ENCODE measurements at regions not wholly inside any gene's neighbourhood (a gene's known extent, or its start where the extent isn't known, plus 50 kb on each side); places are given as distances from the start of the nearest gene placed in this dataset.

GRCh38 chr2:65724336-65724735 is 291.9 kb upstream of the SPRED2 start:
- DNase-seq (ENCODE audit: low read depth, low spot score), result no peak
- H3K9me3 Mint-ChIP-seq, result peaks cover 6% of the 10 kb centered on the region
- H3K4me1 Mint-ChIP-seq, result peaks cover 9% of the 10 kb centered on the region
- H3K4me3 Mint-ChIP-seq, result no peak overlapping the region
- H3K36me3 Mint-ChIP-seq (ENCODE audit: low read depth), result peaks cover 3% of the 10 kb centered on the region
- no peak overlapping the region for H3K27ac Mint-ChIP-seq (ENCODE audit: unreplicated experiment)
- TF ChIP-seq CTCF (conservative IDR thresholded peaks at IDR 0.05), result no peak
- no peaks in the 10 kb centered on the region for H3K27me3 Mint-ChIP-seq (ENCODE audit: low read depth)

- Mint-ChIP-seq H3K27me3 (ENCODE audit: low read depth) (no peaks in the 10 kb centered on the region), H3K4me1 (peaks cover 9% of the 10 kb centered on the region), H3K4me3 (no peak overlapping the region), H3K9me3 (peaks cover 6% of the 10 kb centered on the region), H3K36me3 (ENCODE audit: low read depth) (peaks cover 3% of the 10 kb centered on the region), H3K27ac (ENCODE audit: unreplicated experiment) (no peak overlapping the region)
- DNase-seq (ENCODE audit: low read depth, low spot score), result peak; percentile 42
- TF ChIP-seq CTCF (conservative IDR thresholded peaks at IDR 0.05), result peak; percentile 69
Observed at GRCh38 chr2:65722028-65722778, 289.8 kb upstream of the SPRED2 start.

DNA sequence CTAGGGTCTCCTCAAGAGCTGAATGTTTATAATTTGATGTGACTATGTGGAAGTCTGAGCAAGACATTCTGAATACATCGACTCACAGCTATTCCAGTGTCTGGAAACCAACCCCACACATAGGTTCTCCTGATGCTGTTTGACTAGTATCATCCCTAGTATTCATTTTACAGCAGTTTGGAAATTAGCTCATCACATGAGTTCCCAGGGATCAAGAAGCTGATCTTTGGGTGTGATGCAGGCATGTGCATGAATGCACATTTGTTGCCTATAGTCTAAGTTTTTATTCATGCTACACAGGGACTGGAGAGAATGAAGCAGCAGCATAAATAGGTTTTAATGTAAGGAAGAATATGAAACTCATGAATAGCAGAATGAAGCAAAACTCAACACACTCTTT is 284.3 kb upstream of the SPRED2 start:
- H3K9me3 Mint-ChIP-seq, result no peaks in the 10 kb centered on the region
- DNase-seq (ENCODE audit: low read depth, low spot score), result no peak
- H3K36me3 Mint-ChIP-seq (ENCODE audit: low read depth), result no peaks in the 10 kb centered on the region
- no peak for TF ChIP-seq CTCF (conservative IDR thresholded peaks at IDR 0.05)
- no peaks in the 10 kb centered on the region for H3K4me1 Mint-ChIP-seq
- H3K4me3 Mint-ChIP-seq, result no peak overlapping the region
- H3K27ac Mint-ChIP-seq (ENCODE audit: unreplicated experiment), result no peak overlapping the region
- no peaks in the 10 kb centered on the region for H3K27me3 Mint-ChIP-seq (ENCODE audit: low read depth)

DNA sequence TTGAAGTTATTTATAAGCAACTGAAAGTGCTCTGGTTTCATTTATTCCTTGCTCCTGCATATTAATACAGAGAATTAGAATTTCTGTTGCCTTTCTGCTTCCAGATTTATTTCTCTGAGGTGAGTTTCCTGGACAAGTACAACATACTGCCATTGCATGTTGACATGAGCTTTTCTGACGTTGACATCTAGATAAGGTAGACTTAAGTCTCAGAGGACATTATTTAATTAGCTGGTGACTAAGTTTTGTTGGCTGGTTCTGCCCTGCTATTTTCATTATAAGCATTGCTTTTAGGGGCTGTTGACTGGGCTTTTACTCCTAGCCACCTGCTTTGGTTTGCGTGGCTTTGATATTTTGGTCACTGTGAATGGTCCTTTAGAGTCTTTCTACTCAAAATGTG is 282.9 kb upstream of the SPRED2 start:
- no peaks in the 10 kb centered on the region for H3K27me3 Mint-ChIP-seq (ENCODE audit: low read depth)
- TF ChIP-seq CTCF (conservative IDR thresholded peaks at IDR 0.05), result no peak

GRCh38 chr2:65714866-65715265 is 282.5 kb upstream of the SPRED2 start:
- Mint-ChIP-seq H3K9me3 (no peaks in the 10 kb centered on the region), H3K27me3 (ENCODE audit: low read depth) (no peaks in the 10 kb centered on the region), H3K27ac (ENCODE audit: unreplicated experiment) (no peak overlapping the region), H3K4me3 (no peak overlapping the region), H3K4me1 (no peaks in the 10 kb centered on the region), H3K36me3 (ENCODE audit: low read depth) (no peaks in the 10 kb centered on the region)
- TF ChIP-seq CTCF (conservative IDR thresholded peaks at IDR 0.05), result no peak
- DNase-seq (ENCODE audit: low read depth, low spot score), result no peak

More for the DNA sequence above, 282.9 kb upstream of the SPRED2 start:
- H3K27ac Mint-ChIP-seq (ENCODE audit: unreplicated experiment), result no peak overlapping the region
- H3K4me3 Mint-ChIP-seq, result no peak overlapping the region
- H3K36me3 Mint-ChIP-seq (ENCODE audit: low read depth), result no peaks in the 10 kb centered on the region
- H3K9me3 Mint-ChIP-seq, result no peaks in the 10 kb centered on the region
- H3K4me1 Mint-ChIP-seq, result no peaks in the 10 kb centered on the region
- DNase-seq (ENCODE audit: low read depth, low spot score), result no peak

Measured in neural crest cell (in vitro differentiated cells).